HG02642 (cell line): ENCODE measurements at regions not wholly inside any gene's neighbourhood (a gene's known extent, or its start where the extent isn't known, plus 50 kb on each side); places are given as distances from the start of the nearest gene placed in this dataset.

Experiments
- ATAC-seq: cut with Tn5 transposase; IDR thresholded peaks from one replicate; pipeline ENCODE4 v1.9.1; 2021; ENCODE audit warnings: mild to moderate bottlenecking; ENCODE audit not compliant: unreplicated experiment, poor library complexity

DNA sequence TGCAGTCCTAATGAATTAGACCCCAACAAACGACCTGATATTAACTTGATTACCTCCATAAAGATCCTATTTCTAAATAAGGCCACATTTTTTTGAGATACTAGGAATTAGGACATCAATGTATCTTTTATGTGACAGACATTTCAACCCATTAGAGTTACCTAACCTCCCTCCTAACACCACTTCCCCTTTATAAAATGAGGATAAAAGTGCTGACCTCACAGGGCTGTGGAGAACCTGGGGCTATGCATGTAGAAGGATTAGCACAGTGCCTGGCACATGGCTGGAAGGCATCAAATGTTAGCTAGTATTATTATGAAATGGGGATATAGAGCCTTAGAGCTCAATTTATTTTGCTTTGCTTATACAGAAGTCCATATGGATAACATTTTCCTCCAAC lies 53.5 kb upstream of the LRRN1 start:
- ATAC-seq = no peak

DNA sequence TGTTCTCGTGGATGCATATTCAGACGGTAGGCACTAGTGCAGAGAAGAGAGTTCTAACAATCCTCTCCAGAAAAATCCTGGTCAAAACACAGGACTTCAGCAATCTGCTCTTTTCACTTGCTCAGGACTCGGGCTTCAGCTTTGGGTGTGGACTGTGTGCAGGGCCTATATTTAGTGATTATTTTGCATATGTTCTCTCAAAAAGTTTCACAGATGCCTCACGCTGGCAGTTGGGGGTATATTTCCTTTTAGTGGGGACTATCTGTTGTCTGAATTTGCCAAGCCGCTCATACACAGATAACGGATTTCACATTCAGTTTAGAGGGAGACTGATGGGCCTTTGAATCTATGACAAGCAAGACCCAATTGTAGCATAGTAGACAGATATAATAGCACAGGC lies 54.4 kb upstream of the LRRN1 start:
- no peak for ATAC-seq

DNA sequence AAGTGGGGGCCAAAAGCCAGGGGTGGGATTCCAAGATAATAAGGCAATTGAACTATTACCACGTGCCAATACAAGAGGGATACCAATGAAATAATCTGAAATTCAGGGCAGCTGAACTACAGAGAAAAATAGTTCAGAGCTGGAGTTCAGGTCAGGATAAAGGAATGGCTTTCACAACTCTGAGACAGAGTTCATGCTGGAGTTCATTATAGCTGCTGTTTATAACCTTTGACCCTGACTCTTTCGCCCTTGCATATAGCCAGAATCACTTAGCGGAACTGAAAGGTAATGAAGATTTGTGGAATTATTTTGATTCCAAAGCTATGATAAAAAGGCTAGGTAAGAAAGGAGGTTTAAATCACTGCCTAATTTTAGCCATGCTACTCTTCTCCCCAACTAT lies 55.5 kb upstream of the LRRN1 start:
- no peak for ATAC-seq

DNA sequence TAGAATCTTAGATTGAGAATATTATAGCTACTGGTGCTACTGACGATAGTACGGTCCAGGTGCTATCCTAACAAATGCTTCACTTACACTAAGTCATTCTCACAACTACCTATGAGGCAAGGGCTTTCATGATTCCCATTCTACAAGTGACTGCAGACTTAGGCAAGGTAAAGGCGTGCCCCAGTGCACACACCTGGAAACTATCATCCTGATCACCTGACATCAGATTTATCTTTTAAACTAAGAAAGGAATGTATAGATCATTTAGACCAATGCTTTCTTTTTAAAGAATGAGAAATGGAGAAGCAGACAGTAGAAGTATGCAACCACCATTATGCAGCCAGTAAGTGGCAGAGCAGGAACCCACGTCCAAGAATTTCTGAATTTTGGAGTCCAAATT lies 59.2 kb upstream of the LRRN1 start:
- no peak for ATAC-seq

DNA sequence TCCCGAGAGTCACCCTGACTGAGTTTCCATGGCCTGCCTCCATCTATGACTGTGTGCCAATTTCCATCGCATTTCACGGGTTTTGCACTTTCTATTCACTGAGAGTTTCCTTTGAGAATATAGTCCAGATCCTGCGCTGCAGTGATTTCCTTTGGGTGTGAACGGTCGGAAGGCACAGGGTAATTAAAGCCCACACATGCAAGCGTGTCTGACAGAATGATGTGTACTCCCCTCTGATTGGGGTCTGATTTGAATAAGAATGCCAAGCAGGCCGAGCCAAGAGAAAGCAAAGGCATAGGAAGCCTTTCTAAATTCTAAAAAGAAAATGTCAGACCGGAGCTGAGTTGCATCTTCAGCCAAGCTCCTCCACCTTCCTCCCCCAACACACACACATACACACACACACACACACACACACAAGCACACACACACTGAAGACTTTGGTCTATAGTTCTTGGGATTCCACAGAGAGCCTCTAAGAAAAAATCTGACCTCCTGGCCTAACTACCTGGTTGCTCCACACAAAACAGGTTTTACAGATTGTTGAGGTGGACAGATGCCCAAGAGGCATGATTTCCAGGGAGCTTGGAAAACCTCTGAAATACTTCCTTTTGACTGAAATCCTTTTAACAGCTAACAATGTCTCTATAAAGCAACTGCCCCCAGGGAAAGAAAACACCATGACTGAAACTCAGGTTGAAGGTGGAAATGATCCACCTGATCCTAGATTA lies 59.7 kb upstream of the LRRN1 start:
- ATAC-seq = no peak

DNA sequence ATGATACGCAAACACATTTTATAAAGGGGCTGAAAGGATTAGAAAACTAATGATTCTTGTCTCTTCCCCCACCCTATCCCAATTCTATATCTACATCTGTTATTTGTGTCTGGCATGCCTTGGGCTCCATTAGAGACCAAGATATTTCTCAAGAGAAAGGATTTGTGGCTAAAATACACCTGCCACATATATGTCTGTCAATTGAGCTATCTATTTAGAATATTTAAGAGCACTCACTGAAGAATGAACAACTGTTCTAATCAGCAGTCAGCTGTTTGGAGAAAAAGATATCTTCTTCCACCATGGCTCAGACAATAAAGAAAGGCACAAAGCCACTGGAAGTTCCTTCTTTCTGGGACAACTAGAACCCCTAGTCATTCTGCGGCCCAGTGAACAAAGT lies 61.7 kb upstream of the LRRN1 start:
- ATAC-seq = no peak

DNA sequence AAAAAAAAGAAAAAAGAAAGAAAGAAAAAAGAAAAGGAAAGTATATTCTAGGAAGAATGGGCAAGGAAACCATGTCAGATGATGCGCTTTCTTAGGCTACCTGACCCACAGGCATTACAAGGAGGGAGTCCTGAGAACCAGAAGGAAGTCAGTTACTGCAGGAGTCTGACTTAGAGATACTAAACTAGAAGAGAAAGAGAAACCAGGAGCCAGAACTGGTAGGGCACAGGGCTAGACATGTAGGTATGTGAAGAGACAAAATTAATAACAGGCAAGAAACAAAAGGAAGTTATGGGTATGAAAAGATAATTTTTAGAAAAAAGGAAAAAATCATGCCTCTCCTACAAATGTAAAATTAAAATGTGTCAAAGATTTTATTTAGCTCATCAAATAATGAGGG lies 63.3 kb upstream of the LRRN1 start:
- no peak for ATAC-seq

DNA sequence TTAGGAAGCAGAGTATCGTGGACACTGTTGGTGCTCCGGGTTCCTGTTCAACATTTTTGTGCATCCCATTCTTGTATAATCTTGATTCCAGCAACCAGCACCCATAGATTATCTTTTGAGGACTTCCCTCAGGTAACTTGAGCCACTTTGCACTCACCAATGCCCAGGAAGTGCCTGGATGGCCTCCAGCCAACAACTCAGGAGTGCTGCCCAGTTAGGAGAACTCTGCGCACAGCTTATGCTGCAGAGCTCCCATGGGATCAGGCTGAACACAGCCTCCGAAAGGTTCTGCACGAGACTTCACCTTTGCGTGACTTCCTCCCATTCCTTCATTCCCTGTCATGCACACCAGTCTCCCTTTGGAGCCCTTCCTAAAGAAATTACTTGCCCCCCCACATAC lies 64.3 kb upstream of the LRRN1 start:
- no peak for ATAC-seq

DNA sequence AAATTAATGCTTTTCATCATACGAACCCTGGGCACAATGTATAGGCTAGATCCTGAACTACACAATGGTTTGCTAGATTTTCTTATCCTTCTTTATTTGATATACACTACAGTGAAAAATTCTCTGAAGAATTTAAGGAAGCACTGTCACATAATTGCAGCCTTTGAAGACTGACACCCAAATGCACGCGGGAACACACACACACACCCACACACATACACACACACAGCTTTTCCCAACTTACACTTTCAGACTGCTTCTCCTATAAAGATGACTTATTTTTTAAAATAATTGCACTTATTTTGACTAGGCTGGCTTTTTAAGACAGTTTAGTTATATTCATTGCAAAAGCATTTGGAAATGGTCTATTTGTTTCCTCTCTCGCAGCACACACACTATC lies 70.0 kb upstream of the LRRN1 start:
- ATAC-seq = no peak

DNA sequence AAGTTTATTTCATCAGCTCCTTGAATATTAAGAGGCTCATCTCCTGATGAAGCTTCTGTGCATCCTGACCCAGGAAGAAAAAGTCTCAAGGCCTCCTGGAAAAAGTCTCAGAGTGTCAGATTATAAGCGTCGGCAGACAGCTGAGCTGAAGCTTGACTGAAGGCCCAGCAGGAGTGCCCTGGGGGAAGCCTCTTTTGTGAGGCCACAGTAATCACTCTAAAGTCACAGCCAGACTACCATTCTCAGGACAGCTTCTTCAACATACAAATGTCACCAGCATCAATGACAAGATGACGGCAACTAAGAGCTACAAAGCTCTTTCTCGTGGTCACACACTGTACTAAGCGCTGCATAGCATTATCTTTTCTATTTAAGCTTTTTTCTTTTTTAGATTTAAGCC lies 72.7 kb upstream of the LRRN1 start:
- no peak for ATAC-seq

DNA sequence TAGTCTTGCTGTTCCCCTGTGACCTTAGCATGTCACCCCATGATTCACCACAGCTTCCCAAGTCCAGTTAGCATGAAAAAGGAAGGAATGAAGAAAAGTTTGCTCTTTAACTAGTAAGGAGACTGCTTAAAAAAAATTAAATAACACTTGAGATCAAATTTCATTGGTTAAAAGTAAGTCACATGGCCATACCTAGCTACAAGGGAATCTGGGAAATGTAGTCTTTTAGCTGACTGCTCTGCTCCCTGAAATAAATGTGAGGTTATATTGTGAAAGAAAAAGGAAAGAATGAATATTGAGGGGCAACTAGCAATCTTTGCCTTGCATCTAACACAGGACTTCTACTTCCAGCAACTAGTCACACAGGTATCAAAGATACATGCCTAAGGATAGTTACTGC lies 84.7 kb upstream of the LRRN1 start:
- no peak for ATAC-seq

DNA sequence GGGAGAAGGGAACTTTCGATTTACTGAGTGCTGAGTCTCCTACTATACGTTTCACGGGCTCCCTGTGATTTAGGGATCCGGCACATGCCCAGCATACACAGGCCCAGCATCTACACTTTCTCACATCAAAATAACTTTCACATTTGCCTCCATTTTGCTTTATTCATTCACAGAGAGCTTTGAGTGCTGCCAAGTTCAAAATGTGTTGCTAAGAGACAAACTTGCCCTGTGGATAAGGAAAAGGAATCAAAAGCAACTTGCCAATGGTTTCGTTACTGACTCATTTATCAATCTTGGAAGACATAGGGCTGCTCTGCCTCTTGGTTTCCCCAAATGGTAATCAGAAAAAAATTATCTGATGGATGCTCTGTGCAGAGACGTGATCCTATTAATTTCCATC lies 86.3 kb upstream of the LRRN1 start:
- ATAC-seq = no peak

DNA sequence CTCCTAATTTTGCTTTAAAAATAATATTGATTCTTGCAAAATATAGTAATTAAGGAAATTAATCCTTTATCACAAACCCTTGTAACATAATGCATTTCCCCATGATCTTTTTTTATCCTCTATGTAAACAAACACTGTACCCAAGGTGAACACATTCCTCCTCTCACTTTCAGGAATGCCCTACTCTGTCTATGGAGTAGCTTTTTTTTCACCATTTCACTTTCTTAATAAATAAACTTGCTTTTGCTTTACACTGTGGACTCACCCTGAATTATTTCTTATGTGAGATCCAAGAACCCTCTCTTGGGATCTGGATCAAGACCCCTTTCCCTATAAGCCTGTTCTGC lies 90.5 kb upstream of the LRRN1 start:
- no peak for ATAC-seq

DNA sequence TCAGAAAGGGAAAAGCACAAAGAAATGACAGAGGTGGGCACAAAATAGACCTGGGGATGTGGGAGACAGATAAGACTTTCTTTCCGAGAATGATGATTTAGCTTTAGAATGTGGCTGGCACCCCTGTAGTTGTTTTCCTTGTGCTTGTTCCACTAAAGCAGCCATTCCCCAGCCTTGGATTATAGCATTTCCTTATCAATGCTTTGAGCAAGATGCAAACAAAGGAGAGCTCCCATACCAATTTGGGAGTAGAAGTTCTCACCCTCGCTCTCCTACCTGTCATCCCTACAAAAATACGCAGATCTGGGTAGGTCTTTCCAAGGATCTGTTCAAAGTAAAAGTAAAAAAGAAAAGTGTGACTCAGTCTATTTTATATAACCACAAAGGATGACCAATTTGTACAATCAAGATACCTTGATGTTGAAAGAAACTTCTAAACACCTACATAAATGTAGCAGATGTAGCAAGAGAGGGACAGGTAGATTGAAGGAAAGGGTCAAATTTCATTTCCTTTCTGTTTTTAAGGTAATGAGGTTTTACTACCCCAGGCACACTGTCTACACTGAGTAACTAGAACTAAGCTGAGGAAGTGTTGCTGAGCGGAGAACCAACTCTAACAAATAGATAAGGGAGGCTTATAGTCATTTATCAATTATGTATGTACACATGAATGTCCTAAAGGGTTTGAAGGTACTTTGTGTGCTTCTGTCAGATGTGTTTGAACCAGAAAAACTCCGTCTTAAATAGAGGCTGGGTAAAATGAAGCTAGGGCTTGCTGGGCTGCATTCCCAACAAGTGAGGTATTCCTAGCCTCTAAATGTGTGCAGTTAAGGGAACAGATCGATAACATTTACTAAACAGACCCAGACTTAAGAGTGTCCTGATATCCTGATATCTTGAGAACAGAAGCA lies 91.1 kb upstream of the LRRN1 start:
- no peak for ATAC-seq

DNA sequence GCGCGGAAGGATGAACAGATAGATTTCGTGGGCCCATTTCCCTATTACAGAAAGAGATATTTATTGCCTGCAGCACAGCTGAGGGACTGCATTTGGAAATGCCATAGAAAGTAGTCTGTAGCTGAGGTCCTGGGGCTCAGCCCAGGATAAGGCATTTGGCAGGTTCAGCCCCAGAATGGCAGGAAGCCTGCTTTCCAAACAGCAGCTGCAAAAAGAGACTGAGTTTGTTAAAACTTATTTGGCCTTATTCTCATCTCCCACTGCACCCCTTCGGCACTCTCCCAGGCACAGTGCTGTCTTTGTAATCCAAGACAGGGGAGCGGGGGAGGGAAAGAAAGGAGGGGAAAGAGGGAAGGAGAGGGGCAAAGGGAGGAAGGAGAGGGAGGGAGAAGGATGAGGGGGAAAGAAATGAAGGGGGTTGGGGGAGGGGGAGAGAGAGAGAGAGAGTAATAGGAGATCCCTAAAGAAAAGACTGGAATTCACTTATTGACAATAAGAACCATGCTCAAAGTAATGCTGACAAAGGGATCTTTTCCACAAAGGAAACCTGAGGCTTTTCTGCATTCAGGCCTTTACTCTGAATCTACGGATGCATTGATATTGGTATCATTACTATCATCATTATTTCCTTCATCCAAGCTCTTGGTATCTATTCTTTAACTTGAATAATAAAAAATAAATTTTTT lies 94.0 kb upstream of the LRRN1 start:
- no peak for ATAC-seq

DNA sequence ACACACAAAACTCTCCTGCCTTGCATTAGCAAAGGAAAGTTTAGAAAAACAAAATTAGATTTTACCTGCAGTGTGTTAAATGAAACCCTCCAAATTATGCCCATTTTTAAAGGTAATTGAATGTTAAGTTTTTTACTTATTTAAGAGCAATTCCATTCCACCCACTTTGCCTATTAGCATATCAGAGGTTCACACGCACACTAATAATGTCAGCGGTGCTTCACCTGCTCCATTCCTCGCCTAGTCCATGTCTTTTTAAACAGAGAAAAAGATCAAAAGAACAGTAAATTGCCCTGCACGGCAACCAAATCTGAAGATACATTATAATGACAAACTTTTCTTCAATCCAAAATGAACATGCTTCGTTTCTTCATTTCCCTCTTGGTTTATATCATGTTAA lies 97.3 kb upstream of the LRRN1 start:
- ATAC-seq = no peak

DNA sequence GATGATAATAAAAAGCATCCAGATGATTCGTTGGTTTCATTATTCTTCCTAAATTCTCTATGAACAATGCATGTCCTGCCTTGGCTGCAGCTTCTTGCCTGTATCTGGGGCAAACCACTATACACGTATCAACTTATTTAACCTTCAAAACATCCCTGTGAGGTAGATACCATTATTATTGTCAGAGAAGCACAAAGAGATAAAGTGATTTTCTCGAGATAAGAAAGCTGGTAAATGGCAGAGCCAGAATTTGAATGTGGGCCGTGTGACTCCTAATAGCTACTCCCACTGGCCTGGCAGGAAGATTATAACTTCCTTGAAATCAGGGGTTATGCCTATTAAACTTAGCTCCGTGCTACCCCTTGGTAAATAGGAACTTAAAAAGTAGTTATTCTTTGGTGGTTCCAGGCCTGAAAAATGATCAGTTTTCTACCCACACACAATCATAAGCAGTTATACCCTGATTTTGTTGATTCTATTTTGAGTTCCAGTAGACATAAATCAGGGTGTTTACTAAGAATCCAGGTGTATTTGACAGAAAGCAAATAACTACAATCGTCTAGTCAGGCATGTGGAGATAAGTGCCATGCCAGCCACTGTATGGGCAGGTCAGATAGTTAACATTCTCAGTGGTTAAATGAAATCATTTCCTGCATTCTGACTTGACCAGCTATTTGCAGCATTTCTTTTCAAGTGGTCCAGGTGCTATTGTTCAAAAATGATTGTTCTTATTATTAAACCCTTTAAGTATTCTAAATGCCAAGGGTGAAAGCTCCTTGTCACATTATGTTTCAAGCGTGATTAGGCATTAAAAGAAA lies 99.2 kb upstream of the LRRN1 start:
- no peak for ATAC-seq

DNA sequence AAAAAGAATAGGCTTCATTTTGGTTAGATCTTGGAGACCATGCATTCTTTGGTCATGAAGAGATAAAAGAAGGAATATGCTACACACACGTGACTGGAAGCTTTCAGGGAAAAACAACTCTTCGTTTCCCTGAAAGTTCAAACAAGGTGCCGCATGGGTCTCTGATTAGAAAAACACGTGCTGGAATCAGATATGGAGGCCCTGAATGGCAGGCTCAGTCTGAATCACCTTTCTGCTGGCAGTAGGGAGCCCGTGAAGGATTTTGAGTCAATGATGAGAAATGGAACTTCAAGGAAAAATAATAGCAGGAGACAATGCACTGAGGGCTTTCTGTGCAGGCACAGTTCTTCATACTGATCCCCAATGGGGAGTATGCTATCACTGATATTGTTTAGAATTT lies 99.8 kb upstream of the LRRN1 start:
- ATAC-seq = no peak

DNA sequence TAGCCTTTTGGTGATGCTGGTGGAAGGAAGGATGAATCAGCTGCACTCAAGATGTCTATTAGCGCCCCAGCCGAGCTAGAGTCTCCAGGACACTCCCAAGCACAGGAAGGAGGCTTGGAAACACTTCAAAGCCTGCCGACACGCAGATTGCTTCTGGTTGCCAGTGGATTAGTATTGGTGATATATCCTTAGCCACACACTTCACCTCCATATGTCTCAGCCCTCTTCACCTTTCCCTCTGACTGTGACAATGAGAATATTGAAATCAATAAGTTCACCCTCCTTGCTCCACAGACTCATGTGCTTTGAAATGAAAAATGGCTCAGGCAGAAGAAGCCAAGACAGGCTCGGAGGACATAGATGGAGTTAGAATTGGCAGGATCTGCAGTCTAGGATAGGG lies 102.9 kb upstream of the LRRN1 start:
- ATAC-seq = no peak

DNA sequence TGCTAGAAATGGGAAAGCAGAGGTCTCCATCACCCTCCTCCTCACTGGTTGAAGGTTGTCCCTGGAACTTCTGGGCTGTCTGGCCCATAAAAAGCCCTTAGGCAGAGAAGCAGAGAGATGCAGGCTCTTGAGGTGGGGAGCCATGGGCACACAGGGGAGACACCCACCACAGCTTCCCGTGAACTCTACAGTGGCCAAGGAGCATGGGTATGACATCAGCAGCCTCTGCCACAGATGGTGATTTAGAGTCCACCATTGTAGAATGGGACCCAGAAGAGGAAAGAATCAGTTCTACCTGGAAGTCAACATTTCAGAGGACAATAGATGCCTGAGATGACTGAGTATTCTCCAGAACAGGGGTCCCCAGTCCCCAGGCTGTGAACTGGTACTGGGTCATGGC lies 105.6 kb upstream of the LRRN1 start:
- no peak for ATAC-seq
